Keratinocyte (primary cell): ENCODE measurements at regions not wholly inside any gene's neighbourhood (a gene's known extent, or its start where the extent isn't known, plus 50 kb on each side); places are given as distances from the start of the nearest gene placed in this dataset.

Source experiments
- DNase-seq: peaks from one replicate; pipeline ENCODE4 v3.0.0-alpha.2; 2011; ENCODE audit warnings: low read depth, missing footprints, low spot score
- FAIRE-seq: peaks from 2 replicates; lab custom pipeline; 2011; peaks lifted over from hg19 to GRCh38; lab: Jason Lieb, UNC
- H2AFZ ChIP-seq: 2 replicates; pipeline ENCODE4 v1.6.0; 2012; ENCODE audit warnings: low read length, control low read depth, inconsistent platforms; ENCODE audit not compliant: control insufficient read depth
- H3K27ac ChIP-seq: 2 replicates; pipeline ENCODE4 v1.5.1; 2011; ENCODE audit warnings: low read length; ENCODE audit not compliant: control insufficient read depth, insufficient read depth
- H3K27me3 ChIP-seq: 3 replicates; pipeline ENCODE4 v1.6.0; 2011; ENCODE audit warnings: low read length; ENCODE audit not compliant: control insufficient read depth, insufficient read depth; ENCODE audit errors: extremely low read depth
- H3K36me3 ChIP-seq, 2 experiments: 2 replicates in 1 of 2; 3 replicates in 1 of 2; pipeline ENCODE4 v1.5.1; 2011; ENCODE audit warnings: low read length in 2 of 2, mild to moderate bottlenecking in 1 of 2; ENCODE audit not compliant: control insufficient read depth in 2 of 2, insufficient read depth in 2 of 2; ENCODE audit errors: extremely low read depth in 1 of 2
- H3K4me1 ChIP-seq: 3 replicates; pipeline ENCODE4 v1.5.1; 2011; ENCODE audit warnings: low read length; ENCODE audit not compliant: control insufficient read depth, insufficient read depth; ENCODE audit errors: extremely low read depth
- H3K4me2 ChIP-seq: 3 replicates; pipeline ENCODE4 v1.6.0; 2011; ENCODE audit warnings: low read depth, low read length; ENCODE audit not compliant: control insufficient read depth, insufficient read depth; ENCODE audit errors: extremely low read depth
- H3K4me3 ChIP-seq, 3 experiments: fragments of 200-600 bp in 1 of 3; sonication (generic) in 1 of 3; 2 replicates in 2 of 3; 3 replicates in 1 of 3; pipeline ENCODE4 v1.5.1; 2011 to 2016; ENCODE audit warnings: low read length in 3 of 3, mild to moderate bottlenecking in 3 of 3, control low read depth in 2 of 3, inconsistent platforms in 1 of 3, low read depth in 1 of 3, mixed read lengths in 1 of 3, mixed run types in 1 of 3, moderate library complexity in 1 of 3; ENCODE audit not compliant: control insufficient read depth in 2 of 3, insufficient read depth in 2 of 3; ENCODE audit errors: extremely low read depth in 1 of 3
- H3K79me2 ChIP-seq: 2 replicates; pipeline ENCODE4 v1.6.0; 2012; ENCODE audit warnings: low read length; ENCODE audit not compliant: control insufficient read depth, insufficient read depth
- H3K9ac ChIP-seq: 3 replicates; pipeline ENCODE4 v1.6.0; 2011; ENCODE audit warnings: low read length; ENCODE audit not compliant: control insufficient read depth, insufficient read depth; ENCODE audit errors: extremely low read depth
- H3K9me1 ChIP-seq: 3 replicates; pipeline ENCODE4 v1.6.0; 2011; ENCODE audit warnings: low read length; ENCODE audit not compliant: control insufficient read depth, insufficient read depth; ENCODE audit errors: extremely low read depth
- H3K9me3 ChIP-seq: 2 replicates; pipeline ENCODE4 v1.5.1; 2012; ENCODE audit warnings: low read depth, low read length; ENCODE audit not compliant: control insufficient read depth
- H4K20me1 ChIP-seq: 3 replicates; pipeline ENCODE4 v1.6.0; 2011; ENCODE audit warnings: low read length; ENCODE audit not compliant: control insufficient read depth, insufficient read depth; ENCODE audit errors: extremely low read depth
- EZH2 ChIP-seq: IDR thresholded peaks from one replicate; pipeline ENCODE4 v1.6.1; 2012; ENCODE audit warnings: inconsistent platforms, mild to moderate bottlenecking, low read length, moderate library complexity
- dilution Hi-C: fragments of 300-500 bp; cut with MboI; formaldehyde crosslinking; loops from one replicate; pipeline ENCODE4 v1.7.0; 2020; ENCODE audit warnings: low sequenced_read_pairs; ENCODE audit not compliant: extremely low pct_ligation_motif_present
- TF ChIP-seq, protein P1 (sequence below), 3 experiments: IDR thresholded peaks in 1 of 3; conservative IDR thresholded peaks in 1 of 3; optimal IDR thresholded peaks in 1 of 3; 2 replicates in 2 of 3; 3 replicates in 1 of 3; pipeline versions ENCODE3 to v1.5.1; 2011; ENCODE audit warnings: low read length in 3 of 3, mild to moderate bottlenecking in 3 of 3, moderate library complexity in 2 of 3, control low read depth in 1 of 3, inconsistent platforms in 1 of 3; ENCODE audit not compliant: insufficient read depth in 2 of 3; ENCODE audit errors: extremely low read depth in 1 of 3

DNA sequence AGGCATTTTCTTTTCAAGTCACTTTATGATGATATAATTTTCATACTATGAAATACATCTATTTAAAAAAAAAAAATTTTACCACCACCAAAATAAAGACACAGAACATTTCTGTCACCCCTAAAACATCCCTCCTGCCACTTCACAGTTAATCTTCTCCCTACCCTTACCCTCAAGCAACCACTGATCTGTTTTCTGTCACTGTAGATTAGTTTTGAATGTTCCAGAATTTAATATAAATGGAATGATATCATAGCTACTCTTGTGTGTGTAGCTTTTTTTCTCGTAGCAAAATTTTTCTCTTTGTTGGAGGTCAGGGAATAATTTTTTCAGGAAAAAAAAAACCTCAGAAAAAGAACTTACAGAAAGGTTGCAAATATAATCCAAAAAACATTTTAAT, 152.7 kb downstream of the RHOU start:
- Histone ChIP-seq H3K79me2 (no peaks in the 10 kb centered on the region), H3K9me1 (no peaks in the 10 kb centered on the region), H3K4me3 (no peak overlapping the region), H3K9me3 (peaks cover 2% of the 10 kb centered on the region), H3K4me2 (no peak overlapping the region), H3K4me1 (no peaks in the 10 kb centered on the region), H3K9ac (no peak overlapping the region), H3K36me3 (no peaks in the 10 kb centered on the region), H3K27me3 (peaks cover 12% of the 10 kb centered on the region), H2AFZ (no peak overlapping the region), H3K27ac (no peak overlapping the region), H4K20me1 (no peaks in the 10 kb centered on the region)
- no peak for TF ChIP-seq EZH2
- TF ChIP-seq, protein P1, sequence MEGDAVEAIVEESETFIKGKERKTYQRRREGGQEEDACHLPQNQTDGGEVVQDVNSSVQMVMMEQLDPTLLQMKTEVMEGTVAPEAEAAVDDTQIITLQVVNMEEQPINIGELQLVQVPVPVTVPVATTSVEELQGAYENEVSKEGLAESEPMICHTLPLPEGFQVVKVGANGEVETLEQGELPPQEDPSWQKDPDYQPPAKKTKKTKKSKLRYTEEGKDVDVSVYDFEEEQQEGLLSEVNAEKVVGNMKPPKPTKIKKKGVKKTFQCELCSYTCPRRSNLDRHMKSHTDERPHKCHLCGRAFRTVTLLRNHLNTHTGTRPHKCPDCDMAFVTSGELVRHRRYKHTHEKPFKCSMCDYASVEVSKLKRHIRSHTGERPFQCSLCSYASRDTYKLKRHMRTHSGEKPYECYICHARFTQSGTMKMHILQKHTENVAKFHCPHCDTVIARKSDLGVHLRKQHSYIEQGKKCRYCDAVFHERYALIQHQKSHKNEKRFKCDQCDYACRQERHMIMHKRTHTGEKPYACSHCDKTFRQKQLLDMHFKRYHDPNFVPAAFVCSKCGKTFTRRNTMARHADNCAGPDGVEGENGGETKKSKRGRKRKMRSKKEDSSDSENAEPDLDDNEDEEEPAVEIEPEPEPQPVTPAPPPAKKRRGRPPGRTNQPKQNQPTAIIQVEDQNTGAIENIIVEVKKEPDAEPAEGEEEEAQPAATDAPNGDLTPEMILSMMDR (optimal IDR thresholded peaks at IDR 0.05 in 1 of 3, IDR thresholded peaks at IDR 0.05 in 1 of 3, conservative IDR thresholded peaks at IDR 0.05 in 1 of 3; ENCODE audit: extremely low read depth in 1 of 3, insufficient read depth in 2 of 3, low read length in 3 of 3): no peak
- DNase-seq: no peak
- dilution Hi-C loops: no loop called here
- FAIRE-seq: no peak

DNA sequence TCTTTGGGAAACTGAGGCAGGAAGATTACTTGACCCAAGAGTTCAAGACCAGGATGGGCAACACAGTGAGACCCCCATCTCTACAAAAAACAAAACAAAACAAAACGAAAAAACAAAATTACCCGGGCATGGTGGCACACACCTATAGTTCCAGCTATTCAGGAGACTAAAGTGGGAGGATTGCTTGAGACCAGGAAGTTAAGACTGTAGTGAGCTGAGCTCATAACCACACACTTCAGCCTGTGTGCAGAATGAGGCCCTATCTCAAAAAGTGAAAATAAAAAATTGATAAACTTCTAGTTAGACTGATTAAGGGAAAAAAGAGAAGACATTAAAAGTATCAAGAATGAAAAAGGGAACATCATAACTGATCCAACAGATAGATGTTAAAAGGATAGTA, 154.0 kb downstream of the RHOU start:
- DNase-seq: no peak
- Histone ChIP-seq H3K4me2 (no peak overlapping the region), H3K36me3 (no peaks in the 10 kb centered on the region), H3K9me1 (no peaks in the 10 kb centered on the region), H3K9me3 (no peaks in the 10 kb centered on the region), H3K79me2 (no peaks in the 10 kb centered on the region), H3K27me3 (peaks cover 8% of the 10 kb centered on the region), H3K9ac (no peak overlapping the region), H2AFZ (no peak overlapping the region), H4K20me1 (no peaks in the 10 kb centered on the region), H3K27ac (no peak overlapping the region), H3K4me3 (no peak overlapping the region), H3K4me1 (no peaks in the 10 kb centered on the region)
- dilution Hi-C loops: no loop called here
- no peak for FAIRE-seq
- TF ChIP-seq, protein P1 (optimal IDR thresholded peaks at IDR 0.05 in 1 of 3, IDR thresholded peaks at IDR 0.05 in 1 of 3, conservative IDR thresholded peaks at IDR 0.05 in 1 of 3; ENCODE audit: extremely low read depth in 1 of 3, insufficient read depth in 2 of 3, low read length in 3 of 3): no peak
- TF ChIP-seq EZH2: no peak
